A549 (cell line): ENCODE measurements at regions not wholly inside any gene's neighbourhood (a gene's known extent, or its start where the extent isn't known, plus 50 kb on each side); places are given as distances from the start of the nearest gene placed in this dataset.
"Not testable (repeated sequence)": the region's sequence is repeated elsewhere in the genome, so short reads cannot be mapped to it uniquely, and the experiment has no call there.

Source experiments
- ATAC-seq, 2 experiments: fragments of 200-7000 bp in 1 of 2; fragments of >200 bp in 1 of 2; cut with Nextera tagmentation in 1 of 2; cut with Tn5 transposase in 1 of 2; 3 replicates each; pipeline versions ENCODE4 v1.8.0 to v1.9.1; 2018 to 2020; ENCODE audit warnings: mild to moderate bottlenecking in 1 of 2, moderate library complexity in 1 of 2
- CTCF ChIA-PET: fragments of 300-600 bp; sonication (Branson Sonifier 250); formaldehyde crosslinking; extraction: SDS; loops from one replicate; lab custom pipeline; 2021; ENCODE audit warnings: antibody characterized with exemption, inconsistent platforms; lab: Yijun Ruan, JAX
- POLR2A ChIA-PET: fragments of 350-600 bp; formaldehyde crosslinking; extraction: SDS; loops from one replicate; lab custom pipeline; 2021; ENCODE audit warnings: antibody characterized with exemption, inconsistent platforms; lab: Yijun Ruan, JAX
- DNase-seq, 2 experiments: peaks; one replicate each; pipeline versions ENCODE4 v3.0.0 to v3.0.0-alpha.2; 2011 to 2016; ENCODE audit warnings: low read depth in 1 of 2, low spot score in 1 of 2
- FAIRE-seq: peaks from 2 replicates; lab custom pipeline; 2011; peaks lifted over from hg19 to GRCh38; lab: Jason Lieb, UNC
- H3K27ac ChIP-seq, 2 experiments: fragments of >200 bp; sonication (Bioruptor Twin); formaldehyde crosslinking; 3 replicates each; pipeline ENCODE4 v1.5.1; 2016 to 2017
- H3K4me1 ChIP-seq: fragments of >200 bp; sonication (Bioruptor Twin); formaldehyde crosslinking; 3 replicates; pipeline ENCODE4 v1.6.1; 2016
- H3K4me2 ChIP-seq: fragments of >200 bp; sonication (Bioruptor Twin); formaldehyde crosslinking; 3 replicates; pipeline ENCODE4 v1.6.1; 2016
- H3K4me3 ChIP-seq: fragments of >200 bp; sonication (Bioruptor Twin); formaldehyde crosslinking; 3 replicates; pipeline ENCODE4 v1.5.1; 2016
- H3K9me3 ChIP-seq: fragments of >200 bp; sonication (Bioruptor Twin); formaldehyde crosslinking; 3 replicates; pipeline ENCODE4 v1.6.1; 2016
- ATOH8 ChIP-seq: fragments of 250-450 bp; sonication (Bioruptor Pico); IDR thresholded peaks from 2 replicates; pipeline ENCODE4 v1.5.0; 2020; ENCODE audit warnings: low read depth, mild to moderate bottlenecking, moderate library complexity
- BCL3 ChIP-seq: fragments of >200 bp; sonication (Bioruptor Twin); formaldehyde crosslinking; IDR thresholded peaks from 3 replicates; pipeline ENCODE4 v1.6.1; 2016
- CEBPB ChIP-seq, 2 experiments: fragments of >200 bp in 1 of 2; sonication (Bioruptor Twin) in 1 of 2; formaldehyde crosslinking in 1 of 2; IDR thresholded peaks; 2 replicates each; pipeline ENCODE4 v1.6.1; 2012 to 2016
- E2F6 ChIP-seq: IDR thresholded peaks from 2 replicates; pipeline ENCODE4 v1.6.1; 2012; ENCODE audit warnings: low read depth, borderline replicate concordance
- ELK1 ChIP-seq: fragments of 150-350 bp; IDR thresholded peaks from 2 replicates; pipeline ENCODE4 v1.6.1; 2014; ENCODE audit warnings: low read depth, mild to moderate bottlenecking, low read length
- EP300 ChIP-seq, 2 experiments: fragments of >200 bp; sonication (Bioruptor Twin); formaldehyde crosslinking; IDR thresholded peaks; 2 replicates in 1 of 2; 3 replicates in 1 of 2; pipeline ENCODE4 v1.6.1; 2016 to 2017
- ESRRA ChIP-seq: fragments of 150-350 bp; IDR thresholded peaks from 2 replicates; pipeline ENCODE4 v1.6.1; 2014; ENCODE audit warnings: mild to moderate bottlenecking, low read length, borderline replicate concordance
- FOSB ChIP-seq: fragments of 250-450 bp; sonication (Bioruptor Pico); IDR thresholded peaks from 2 replicates; pipeline ENCODE4 v1.5.0; 2020; ENCODE audit warnings: mild to moderate bottlenecking, moderate library complexity
- FOXS1 ChIP-seq: fragments of 250-450 bp; sonication (Bioruptor Pico); IDR thresholded peaks from 2 replicates; pipeline ENCODE4 v1.5.0; 2020; ENCODE audit warnings: mild to moderate bottlenecking, moderate library complexity
- GATA3 ChIP-seq: IDR thresholded peaks from 2 replicates; pipeline ENCODE4 v1.6.1; 2012; ENCODE audit warnings: borderline replicate concordance
- HEYL ChIP-seq: fragments of 250-450 bp; sonication (Bioruptor Pico); IDR thresholded peaks from 2 replicates; pipeline ENCODE4 v1.8.0; 2021; ENCODE audit warnings: mild to moderate bottlenecking, moderate library complexity
- KDM1A ChIP-seq: fragments of 200-600 bp; sonication (generic); IDR thresholded peaks from 2 replicates; pipeline ENCODE4 v1.6.1; 2016; ENCODE audit warnings: low read depth, mild to moderate bottlenecking
- MAZ ChIP-seq: fragments of 150-350 bp; IDR thresholded peaks from 2 replicates; pipeline ENCODE4 v1.6.1; 2014; ENCODE audit warnings: antibody characterized with exemption, low read depth, low read length, borderline replicate concordance
- POLR2A ChIP-seq: IDR thresholded peaks from 2 replicates; pipeline ENCODE4 v1.6.1; 2012; ENCODE audit warnings: mild to moderate bottlenecking, low read length
- RCOR1 ChIP-seq: fragments of 150-350 bp; IDR thresholded peaks from 2 replicates; pipeline ENCODE4 v1.6.1; 2014; ENCODE audit warnings: antibody characterized with exemption, low read length, low read depth
- USF2 ChIP-seq: fragments of 450-650 bp; IDR thresholded peaks from 2 replicates; pipeline ENCODE4 v1.6.1; 2014; ENCODE audit warnings: antibody characterized with exemption
- ZC3H11A ChIP-seq: fragments of 450-650 bp; IDR thresholded peaks from 2 replicates; pipeline ENCODE4 v1.6.1; 2014; ENCODE audit warnings: antibody characterized with exemption, mild to moderate bottlenecking
- WGBS: methylation state at CpG from one replicate; pipeline ENCODE4 v1.1.6; 2017; ENCODE audit errors: missing lambda C conversion rate; 5-methylcytosine and 5-hydroxymethylcytosine counted together

GRCh38 chr20:26295006-26295405 is 598.4 kb upstream of the ZNF337 start:
- Histone ChIP-seq H3K4me2 (no peak overlapping the region), H3K9me3 (no peaks in the 10 kb centered on the region), H3K4me3 (no peak overlapping the region), H3K4me1 (no peaks in the 10 kb centered on the region), H3K27ac (no peak overlapping the region)
- no peak for DNase-seq
- no peak for ATAC-seq
- ChIA-PET POLR2A (no interaction called here), CTCF (no interaction called here)
- TF ChIP-seq MAZ: no peak
- TF ChIP-seq HEYL: no peak
- 0 out of 4 replicates have a peak, but pooled peaks of 1 of the 2 experiments have one; percentile 17 for TF ChIP-seq CEBPB (IDR thresholded peaks at IDR 0.05)
- FAIRE-seq: no peak
- WGBS: 93% methylated on average over 5 of the region's 5 CpGs

GRCh38 chr20:26288379-26289061 is 591.9 kb upstream of the ZNF337 start:
- WGBS: 76% methylated on average over 7 of the region's 7 CpGs
- ATAC-seq, H3K4me2 ChIP-seq, FAIRE-seq, DNase-seq, CTCF ChIA-PET, H3K4me3 ChIP-seq, H3K4me1 ChIP-seq, POLR2A ChIA-PET, H3K27ac ChIP-seq, H3K9me3 ChIP-seq: not testable (repeated sequence)

- FAIRE-seq (no peak), ATAC-seq (no peak), DNase-seq (no peak)
- Histone ChIP-seq H3K27ac (no peak overlapping the region), H3K9me3 (no peaks in the 10 kb centered on the region), H3K4me1 (no peaks in the 10 kb centered on the region), H3K4me2 (no peak overlapping the region), H3K4me3 (no peak overlapping the region)
- POLR2A ChIA-PET: no interaction called here
- TF ChIP-seq USF2: no peak
- no peak for TF ChIP-seq POLR2A
- no peak for TF ChIP-seq EP300 (IDR thresholded peaks at IDR 0.05)
- TF ChIP-seq BCL3: no peak
- no peak for TF ChIP-seq KDM1A
- TF ChIP-seq E2F6: no peak
- no peak for TF ChIP-seq ATOH8 (CRISPR knock-in tag)
- no peak for TF ChIP-seq GATA3
- TF ChIP-seq FOXS1: no peak
- no peak for TF ChIP-seq RCOR1
- TF ChIP-seq ZC3H11A: no peak
- no peak for TF ChIP-seq ESRRA
- WGBS: 84% methylated on average over 5 of the region's 5 CpGs
- CTCF ChIA-PET: no interaction called here
These were observed 582.6 kb upstream of the ZNF337 start for GRCh38 chr20:26279238-26279637.

GRCh38 chr20:26277339-26277738 is 580.7 kb upstream of the ZNF337 start:
- ATAC-seq (no peak), FAIRE-seq (no peak), DNase-seq (no peak)
- no peak overlapping the region for H3K4me2 ChIP-seq
- H3K27ac ChIP-seq: no peak overlapping the region
- ChIA-PET POLR2A (no interaction called here), CTCF (no interaction called here)
- TF ChIP-seq ELK1 (no peak), FOSB (CRISPR knock-in tag) (no peak)
- no peaks in the 10 kb centered on the region for H3K9me3 ChIP-seq
- no peaks in the 10 kb centered on the region for H3K4me1 ChIP-seq
- 93% methylated on average over 21 of the region's 21 CpGs for WGBS
- no peak overlapping the region for H3K4me3 ChIP-seq
